Testis (tissue), 2 donors: ENCODE measurements at regions not wholly inside any gene's neighbourhood (a gene's known extent, or its start where the extent isn't known, plus 50 kb on each side); places are given as distances from the start of the nearest gene placed in this dataset.

Source experiments
- POLR2A ChIP-seq: fragments of 450-650 bp; IDR thresholded peaks from one replicate; pipeline ENCODE4 v1.6.1; 2017; ENCODE audit warnings: antibody characterized with exemption, mild to moderate bottlenecking, moderate library complexity
- TF ChIP-seq, protein P1 (sequence below), 3 experiments: fragments of 450-650 bp in 2 of 3; fragments of 200-600 bp in 1 of 3; sonication (generic) in 1 of 3; IDR thresholded peaks; one replicate each; pipeline ENCODE4 v1.5.1; 2016 to 2019; ENCODE audit warnings: antibody characterized with exemption in 3 of 3, mild to moderate bottlenecking in 2 of 3, moderate library complexity in 1 of 3

DNA sequence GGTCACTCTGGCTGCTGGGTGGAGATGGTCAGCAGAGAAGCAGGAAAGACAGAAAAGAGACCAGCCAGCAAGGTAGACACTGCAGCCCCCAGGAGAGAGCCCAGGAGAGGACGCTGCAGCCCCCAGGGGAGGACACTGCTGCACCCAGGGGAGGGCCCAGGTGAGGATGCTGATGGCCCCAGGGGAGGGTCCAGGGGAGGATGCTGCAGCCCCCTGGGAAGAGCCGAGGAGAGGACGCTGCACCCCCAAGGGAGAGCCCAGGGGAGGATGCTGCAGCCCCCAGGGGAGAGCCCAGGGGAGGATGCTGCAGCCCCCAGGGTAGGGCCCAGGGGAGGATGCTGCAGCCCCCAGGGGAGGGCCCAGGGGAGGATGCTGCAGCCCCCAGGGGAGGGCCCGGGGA is 196.7 kb upstream of the NSMCE3 start:
- TF ChIP-seq, protein P1, sequence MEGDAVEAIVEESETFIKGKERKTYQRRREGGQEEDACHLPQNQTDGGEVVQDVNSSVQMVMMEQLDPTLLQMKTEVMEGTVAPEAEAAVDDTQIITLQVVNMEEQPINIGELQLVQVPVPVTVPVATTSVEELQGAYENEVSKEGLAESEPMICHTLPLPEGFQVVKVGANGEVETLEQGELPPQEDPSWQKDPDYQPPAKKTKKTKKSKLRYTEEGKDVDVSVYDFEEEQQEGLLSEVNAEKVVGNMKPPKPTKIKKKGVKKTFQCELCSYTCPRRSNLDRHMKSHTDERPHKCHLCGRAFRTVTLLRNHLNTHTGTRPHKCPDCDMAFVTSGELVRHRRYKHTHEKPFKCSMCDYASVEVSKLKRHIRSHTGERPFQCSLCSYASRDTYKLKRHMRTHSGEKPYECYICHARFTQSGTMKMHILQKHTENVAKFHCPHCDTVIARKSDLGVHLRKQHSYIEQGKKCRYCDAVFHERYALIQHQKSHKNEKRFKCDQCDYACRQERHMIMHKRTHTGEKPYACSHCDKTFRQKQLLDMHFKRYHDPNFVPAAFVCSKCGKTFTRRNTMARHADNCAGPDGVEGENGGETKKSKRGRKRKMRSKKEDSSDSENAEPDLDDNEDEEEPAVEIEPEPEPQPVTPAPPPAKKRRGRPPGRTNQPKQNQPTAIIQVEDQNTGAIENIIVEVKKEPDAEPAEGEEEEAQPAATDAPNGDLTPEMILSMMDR (IDR thresholded peaks at IDR 0.05): no peak
- no peak for TF ChIP-seq POLR2A
